Activated effector memory CD4-positive, alpha-beta T cell treated with Interleukin-2 at 50 U/mL for 16 hours (primary cell): ENCODE measurements at regions not wholly inside any gene's neighbourhood (a gene's known extent, or its start where the extent isn't known, plus 50 kb on each side); places are given as distances from the start of the nearest gene placed in this dataset.
"Not testable (repeated sequence)": the region's sequence is repeated elsewhere in the genome, so short reads cannot be mapped to it uniquely, and the experiment has no call there.

Experiments
- DNase-seq: peaks from one replicate; pipeline ENCODE4 v3.0.0-alpha.2; 2020

DNA sequence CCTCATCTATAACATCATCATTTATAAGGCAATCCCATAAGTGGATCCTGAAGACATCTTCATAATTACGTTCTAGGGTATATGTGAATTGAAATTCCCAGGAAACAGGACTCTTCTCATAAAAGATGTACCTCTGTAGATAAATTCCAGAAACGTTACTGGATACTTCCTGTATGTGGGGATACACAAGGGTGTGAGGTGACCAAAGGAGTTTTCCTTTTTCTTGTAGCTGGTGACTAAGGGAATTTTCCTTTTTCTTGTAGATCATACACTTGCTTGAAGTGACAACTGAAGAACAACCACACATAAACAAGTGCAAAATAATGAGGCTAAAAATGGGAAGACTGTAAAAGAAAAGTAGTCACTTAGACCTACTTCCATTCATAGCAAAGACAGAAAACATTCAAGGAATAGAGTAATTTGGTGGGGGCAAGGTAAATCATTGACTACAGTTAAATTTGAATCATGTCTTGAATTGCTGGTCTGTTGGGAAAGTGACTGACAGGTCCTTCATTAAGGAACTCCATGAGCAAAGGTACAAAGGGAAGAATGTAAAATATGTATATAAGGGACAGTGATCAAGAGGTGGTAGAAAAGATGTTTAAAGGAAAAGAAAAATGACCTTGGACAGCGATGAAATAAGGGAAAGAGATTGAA lies 53.2 kb upstream of the UBE2E3 start:
- no peak for DNase-seq

GRCh38 chr2:180925700-180926099 lies 54.7 kb upstream of the UBE2E3 start:
- DNase-seq = no peak

DNA sequence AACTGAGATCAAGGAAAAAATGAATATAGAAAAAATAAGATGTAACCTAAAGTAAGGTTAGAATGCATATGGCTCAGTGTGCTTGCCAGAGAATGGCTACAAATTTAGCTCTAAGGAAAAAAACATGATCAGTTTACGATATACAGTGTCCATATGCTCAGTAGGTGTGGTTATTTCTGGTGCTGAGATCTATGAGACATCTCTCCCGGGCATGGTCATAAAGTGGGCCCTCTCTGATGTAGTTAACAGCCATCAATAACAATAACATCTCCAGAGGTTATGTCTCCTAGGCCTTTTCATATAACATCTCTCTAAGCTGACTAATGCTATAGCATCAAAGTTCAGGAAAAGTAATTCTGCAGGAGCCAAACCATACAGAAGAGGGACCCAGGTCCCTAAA lies 56.3 kb upstream of the UBE2E3 start:
- DNase-seq = no peak

DNA sequence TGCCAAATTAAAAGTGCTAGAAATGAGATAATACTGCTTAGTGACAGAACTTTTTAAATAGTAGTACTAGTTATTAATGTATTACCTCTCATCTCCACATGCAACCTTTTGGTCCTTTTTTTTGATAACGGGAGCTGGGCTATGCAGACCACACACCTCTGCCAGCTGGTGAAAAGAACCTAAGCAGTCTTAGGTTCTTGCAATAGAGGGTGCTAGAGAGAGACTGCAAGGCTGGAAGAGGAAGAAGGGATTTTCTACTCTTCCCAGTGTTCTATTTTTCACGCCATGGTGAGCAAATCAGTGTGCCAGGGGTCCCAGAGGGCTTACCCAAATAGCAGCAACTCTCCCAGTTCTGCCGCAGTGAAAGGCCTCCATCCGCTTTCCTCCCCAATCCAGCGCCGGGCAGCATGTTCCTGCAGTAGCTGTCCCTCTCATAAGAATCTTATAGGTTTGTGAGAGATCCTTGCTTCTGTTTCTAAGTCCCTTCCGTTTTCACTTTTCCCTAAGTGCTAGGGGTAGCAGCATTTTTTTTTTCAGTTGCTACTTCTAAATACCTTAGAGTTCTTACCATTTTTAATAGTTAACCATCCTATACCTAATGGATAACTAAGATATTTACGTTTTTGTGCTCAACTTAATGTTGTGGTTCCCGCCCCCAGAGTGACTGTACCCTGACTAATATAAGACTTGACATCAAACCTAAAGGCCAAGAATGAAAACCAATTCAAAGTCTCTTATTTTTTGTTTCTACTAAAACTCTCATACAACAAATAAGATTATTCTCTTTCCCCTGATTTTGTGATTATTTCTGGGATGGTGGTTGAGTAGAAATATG lies 69.4 kb upstream of the UBE2E3 start:
- no peak for DNase-seq

- DNase-seq = no peak
Observed at GRCh38 chr2:180907731-180908130, 72.7 kb upstream of the UBE2E3 start.

- no peak for DNase-seq
Observed at GRCh38 chr2:180905461-180905860, 74.9 kb upstream of the UBE2E3 start.

- no peak for DNase-seq
Observed at GRCh38 chr2:180905002-180905401, 75.4 kb upstream of the UBE2E3 start.

- DNase-seq = no peak
Observed at GRCh38 chr2:180901331-180901730, 79.1 kb upstream of the UBE2E3 start.

GRCh38 chr2:180893752-180894151 lies 86.7 kb upstream of the UBE2E3 start:
- DNase-seq = no peak

DNA sequence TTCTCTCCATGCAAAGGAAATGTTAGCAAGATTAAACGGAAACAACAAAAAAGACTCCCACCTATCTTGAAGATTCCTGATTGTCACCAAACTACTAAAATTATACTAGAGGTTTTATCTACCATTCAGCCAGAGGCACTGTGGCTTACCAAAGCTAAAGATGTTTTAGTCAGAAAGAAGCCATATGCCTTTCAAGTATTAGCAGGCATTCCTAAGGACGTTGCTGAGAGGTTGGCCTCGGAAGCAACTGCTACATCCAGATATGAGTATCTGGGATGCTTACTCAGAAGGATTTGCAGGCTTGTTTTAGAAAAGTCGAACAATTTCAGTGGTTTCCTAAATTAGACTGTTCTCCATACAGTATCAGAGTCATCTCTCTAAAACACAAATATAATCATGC lies 88.3 kb upstream of the UBE2E3 start:
- no peak for DNase-seq

DNA sequence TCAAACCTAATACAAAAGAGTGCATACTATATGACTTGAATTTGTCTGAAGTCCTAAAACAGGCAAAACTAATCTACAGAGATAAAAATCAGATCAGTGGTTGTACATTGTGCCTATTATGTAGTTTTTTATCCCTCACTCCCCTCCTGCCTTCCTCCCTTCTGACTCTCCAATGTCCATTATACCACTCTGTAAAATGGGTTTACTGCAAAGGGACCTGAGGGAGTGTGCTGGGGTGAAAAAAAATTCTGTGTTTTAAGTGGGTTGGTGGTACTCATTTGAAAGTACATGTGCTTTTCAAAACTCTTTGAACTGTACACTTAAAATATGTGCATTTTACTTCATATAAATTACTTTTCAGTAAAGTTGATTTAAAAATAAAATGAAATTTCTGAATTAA lies 89.0 kb upstream of the UBE2E3 start:
- DNase-seq = no peak

GRCh38 chr2:180890781-180891180 lies 89.6 kb upstream of the UBE2E3 start:
- no peak for DNase-seq

DNA sequence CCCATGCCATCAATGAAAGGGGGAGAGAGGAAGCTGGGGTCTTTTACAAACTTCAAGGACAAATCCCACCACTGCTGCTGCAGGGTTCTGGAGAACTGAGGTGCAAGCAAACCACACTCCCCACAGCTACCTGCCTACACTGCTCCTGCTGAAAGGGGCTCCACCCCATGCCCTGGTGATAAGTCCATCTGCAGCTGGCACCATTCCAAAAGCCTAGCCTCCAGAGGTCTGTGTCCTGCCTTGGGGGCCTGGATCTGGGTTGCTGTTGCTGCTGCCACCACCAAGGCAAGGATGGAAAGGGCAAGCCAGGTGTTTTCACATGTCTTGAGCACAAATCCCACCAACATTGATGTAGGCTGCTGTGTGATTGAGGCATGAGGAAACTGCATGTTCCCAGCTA lies 97.4 kb upstream of the UBE2E3 start:
- DNase-seq = no peak

DNA sequence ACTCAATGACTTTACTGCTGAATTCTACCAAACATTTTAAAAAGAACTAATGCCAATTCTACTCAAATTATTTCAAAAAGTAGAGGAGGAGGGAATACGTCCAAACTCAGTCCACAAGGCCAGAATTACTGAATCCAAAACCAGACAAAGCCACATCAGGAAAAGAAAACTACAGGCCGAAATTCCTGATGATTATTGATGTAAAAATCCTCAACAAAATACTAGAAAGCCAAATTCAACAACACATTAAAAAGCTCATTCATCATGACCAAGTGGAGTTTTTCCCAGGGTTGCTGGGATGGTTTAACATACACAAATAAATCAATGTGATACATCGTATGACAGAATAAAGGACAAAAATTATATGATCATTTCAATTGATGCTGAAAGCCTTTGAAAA lies 103.9 kb upstream of the UBE2E3 start:
- no peak for DNase-seq

DNA sequence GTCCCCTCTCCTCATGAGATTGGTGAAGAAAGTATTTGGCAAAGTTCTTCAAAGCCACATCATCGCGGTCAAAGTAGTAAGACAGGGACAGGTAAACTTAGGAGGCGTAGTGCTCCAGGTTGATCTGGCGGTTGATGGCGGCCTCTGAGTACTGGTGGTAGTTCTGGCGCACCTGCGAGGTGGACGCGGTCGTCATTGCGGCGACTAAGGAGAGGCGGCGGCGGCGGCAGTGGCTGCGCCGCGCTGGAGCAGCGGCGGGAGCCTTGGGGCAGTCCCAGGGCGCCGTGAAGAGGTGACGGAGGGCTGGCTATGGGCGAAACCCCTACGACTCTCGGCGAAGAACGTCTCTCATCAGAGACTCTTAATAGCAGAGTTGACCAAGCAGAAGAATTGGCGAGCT lies 107.2 kb upstream of the UBE2E3 start:
- DNase-seq = no peak

- not testable (repeated sequence) for DNase-seq
Observed at GRCh38 chr2:180872781-180873180, 107.6 kb upstream of the UBE2E3 start.

- DNase-seq = no peak
Observed at GRCh38 chr2:180872255-180872654, 108.2 kb upstream of the UBE2E3 start.

DNA sequence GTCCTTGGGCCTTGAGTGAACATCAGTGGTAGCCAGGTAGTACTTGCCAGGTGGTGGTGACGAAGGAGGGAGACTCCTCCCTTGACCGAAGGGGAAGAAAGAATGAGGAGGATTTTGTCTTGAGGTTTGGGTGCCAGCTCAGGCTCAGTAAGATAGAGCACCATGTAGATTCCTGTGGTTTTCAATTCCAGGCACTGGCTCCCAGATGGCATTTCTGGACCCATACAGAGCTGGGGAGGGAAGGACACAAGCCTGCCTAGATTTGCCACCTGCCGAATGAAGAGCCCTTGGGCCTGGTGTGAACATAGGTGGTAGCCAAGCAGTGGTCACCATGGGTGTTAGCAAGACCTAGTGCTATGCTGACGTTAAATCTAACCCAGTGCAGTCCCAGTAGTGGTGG lies 108.8 kb upstream of the UBE2E3 start:
- no peak for DNase-seq

DNA sequence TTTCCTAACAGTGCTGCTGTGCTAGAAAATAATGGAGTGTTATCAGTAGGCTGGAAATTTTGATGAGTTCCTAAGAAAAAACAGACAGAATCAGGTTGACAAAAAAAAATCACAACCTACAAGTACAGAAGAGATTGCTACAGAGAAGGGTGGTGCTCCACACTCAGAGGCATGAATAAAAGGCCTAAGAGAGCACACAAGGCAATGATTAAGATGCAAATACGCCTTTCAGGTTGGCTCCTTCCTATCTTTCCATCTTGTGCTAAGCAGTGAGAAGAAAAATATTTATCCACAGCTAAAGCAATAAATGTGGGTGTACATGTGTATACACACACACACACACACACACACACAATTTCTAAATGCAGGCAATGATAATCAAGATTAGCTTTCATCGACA lies 130.6 kb upstream of the UBE2E3 start:
- no peak for DNase-seq

DNA sequence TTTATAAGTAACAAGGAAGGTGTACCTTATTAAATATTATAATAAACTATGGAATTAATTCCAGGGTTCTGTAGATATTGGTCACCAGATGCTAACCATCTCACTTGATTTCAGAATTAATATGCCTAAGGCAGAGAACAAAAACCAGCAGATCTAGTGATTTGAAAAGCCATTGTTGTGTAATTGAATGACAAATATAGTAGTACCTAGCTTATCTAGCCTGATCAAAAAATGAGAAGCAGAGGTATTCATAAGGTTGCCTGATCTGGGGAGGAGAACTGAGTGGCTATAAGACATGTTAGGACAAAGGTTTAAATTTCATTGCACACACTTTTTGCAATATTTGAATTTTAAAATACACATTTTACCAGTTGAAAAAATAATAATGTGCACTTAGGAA lies 132.0 kb upstream of the UBE2E3 start:
- no peak for DNase-seq

GRCh38 chr2:180846756-180847472 lies 133.5 kb upstream of the UBE2E3 start:
- no peak for DNase-seq

DNA sequence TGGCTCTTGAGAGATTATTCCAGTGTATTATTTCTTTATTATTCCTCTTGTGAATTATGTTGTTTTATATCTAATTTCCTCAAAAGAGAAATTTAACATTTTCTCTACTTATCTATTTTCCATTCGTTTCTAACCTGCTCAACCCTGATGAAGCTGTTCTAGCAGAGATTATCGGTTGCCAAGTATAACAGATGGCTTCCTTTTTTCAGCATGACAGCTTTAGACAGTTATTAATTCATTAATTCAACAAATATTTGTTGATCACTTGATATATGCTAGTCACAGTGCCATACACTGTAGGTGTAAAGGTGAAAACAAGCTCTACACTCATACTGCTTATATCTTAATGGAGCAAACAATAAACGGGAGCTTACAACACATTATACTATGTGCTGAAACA lies 137.9 kb upstream of the UBE2E3 start:
- DNase-seq = no peak

DNA sequence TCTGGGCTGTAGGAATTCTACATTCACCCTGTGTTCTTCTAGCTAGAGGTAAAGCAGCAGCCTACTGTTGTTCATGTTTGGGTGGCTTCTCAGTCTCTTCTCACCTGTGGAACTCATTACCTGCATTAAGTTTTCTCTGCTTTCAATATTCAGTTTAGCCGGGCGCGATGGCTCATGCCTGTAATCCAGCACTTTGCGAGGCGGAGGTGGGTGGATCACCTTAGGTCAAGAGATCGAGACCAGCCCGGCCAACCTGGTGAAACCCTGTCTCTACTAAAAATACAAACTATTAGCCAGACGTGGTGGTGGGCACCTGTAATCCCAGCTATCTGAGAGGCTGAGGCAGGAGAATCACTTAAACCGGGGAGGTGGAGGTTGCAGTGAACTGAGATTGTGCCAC lies 139.8 kb upstream of the UBE2E3 start:
- no peak for DNase-seq

- DNase-seq = no peak
Observed at GRCh38 chr2:180829836-180830235, 150.6 kb upstream of the UBE2E3 start.
